ENCODE measurements at regions not wholly inside any gene's neighbourhood (a gene's known extent, or its start where the extent isn't known, plus 50 kb on each side); places are given as distances from the start of the nearest gene placed in this dataset.
"Not testable (repeated sequence)": the region's sequence is repeated elsewhere in the genome, so short reads cannot be mapped to it uniquely, and the experiment has no call there.

GRCh38 chr21:8997443-8998390 is 1523.7 kb upstream of the TPTE start:
- peaks cover 27% of the 10 kb centered on the region for H3K9me3 Mint-ChIP-seq (ENCODE audit: low read depth)
- not testable (repeated sequence) for H3K36me3 Mint-ChIP-seq; H3K4me3 Mint-ChIP-seq; H3K27ac Mint-ChIP-seq; H3K4me1 Mint-ChIP-seq (ENCODE audit: low read depth)
- peaks cover 22% of the 10 kb centered on the region for H3K27me3 Mint-ChIP-seq

GRCh38 chr21:8998480-8998879 is 1522.9 kb upstream of the TPTE start:
- Mint-ChIP-seq H3K27me3 (peaks cover 15% of the 10 kb centered on the region), H3K9me3 (ENCODE audit: low read depth) (peaks cover 22% of the 10 kb centered on the region)
- H3K4me3 Mint-ChIP-seq; H3K36me3 Mint-ChIP-seq; H3K4me1 Mint-ChIP-seq (ENCODE audit: low read depth); H3K27ac Mint-ChIP-seq: not testable (repeated sequence)

- Mint-ChIP-seq H3K4me3 (no peak overlapping the region), H3K27me3 (peaks cover 11% of the 10 kb centered on the region), H3K9me3 (ENCODE audit: low read depth) (peaks cover 23% of the 10 kb centered on the region), H3K4me1 (ENCODE audit: low read depth) (no peaks in the 10 kb centered on the region), H3K27ac (no peak overlapping the region), H3K36me3 (no peaks in the 10 kb centered on the region)
Measured at GRCh38 chr21:8998946-8999681, 1522.3 kb upstream of the TPTE start.

- not testable (repeated sequence) for H3K4me3 Mint-ChIP-seq; H3K27ac Mint-ChIP-seq; H3K36me3 Mint-ChIP-seq; H3K4me1 Mint-ChIP-seq (ENCODE audit: low read depth); H3K27me3 Mint-ChIP-seq
- H3K9me3 Mint-ChIP-seq (ENCODE audit: low read depth) = peaks cover 22% of the 10 kb centered on the region
Measured at GRCh38 chr21:9000132-9000531, 1521.3 kb upstream of the TPTE start.

- H3K4me3 Mint-ChIP-seq; H3K4me1 Mint-ChIP-seq (ENCODE audit: low read depth); H3K27me3 Mint-ChIP-seq; H3K27ac Mint-ChIP-seq; H3K36me3 Mint-ChIP-seq: not testable (repeated sequence)
- peaks cover 22% of the 10 kb centered on the region for H3K9me3 Mint-ChIP-seq (ENCODE audit: low read depth)
Measured at GRCh38 chr21:9000671-9001070, 1520.7 kb upstream of the TPTE start.

GRCh38 chr21:9001890-9002663 is 1519.3 kb upstream of the TPTE start:
- not testable (repeated sequence) for H3K4me1 Mint-ChIP-seq (ENCODE audit: low read depth); H3K4me3 Mint-ChIP-seq; H3K27ac Mint-ChIP-seq; H3K27me3 Mint-ChIP-seq; H3K36me3 Mint-ChIP-seq
- peaks cover 19% of the 10 kb centered on the region for H3K9me3 Mint-ChIP-seq (ENCODE audit: low read depth)

- not testable (repeated sequence) for H3K4me3 Mint-ChIP-seq; H3K27me3 Mint-ChIP-seq; H3K4me1 Mint-ChIP-seq (ENCODE audit: low read depth); H3K36me3 Mint-ChIP-seq; H3K27ac Mint-ChIP-seq
- H3K9me3 Mint-ChIP-seq (ENCODE audit: low read depth) = peaks cover 14% of the 10 kb centered on the region
Measured at GRCh38 chr21:9003909-9004814, 1517.2 kb upstream of the TPTE start.

GRCh38 chr21:9004815-9005518 is 1516.4 kb upstream of the TPTE start:
- H3K4me1 Mint-ChIP-seq (ENCODE audit: low read depth); H3K36me3 Mint-ChIP-seq; H3K4me3 Mint-ChIP-seq; H3K27me3 Mint-ChIP-seq; H3K27ac Mint-ChIP-seq: not testable (repeated sequence)
- H3K9me3 Mint-ChIP-seq (ENCODE audit: low read depth) = peaks cover 10% of the 10 kb centered on the region

GRCh38 chr21:9005671-9006070 is 1515.7 kb upstream of the TPTE start:
- H3K27me3 Mint-ChIP-seq; H3K27ac Mint-ChIP-seq; H3K4me1 Mint-ChIP-seq (ENCODE audit: low read depth); H3K36me3 Mint-ChIP-seq; H3K4me3 Mint-ChIP-seq: not testable (repeated sequence)
- peaks cover 10% of the 10 kb centered on the region for H3K9me3 Mint-ChIP-seq (ENCODE audit: low read depth)

- H3K27ac Mint-ChIP-seq; H3K4me1 Mint-ChIP-seq (ENCODE audit: low read depth); H3K27me3 Mint-ChIP-seq; H3K4me3 Mint-ChIP-seq; H3K36me3 Mint-ChIP-seq: not testable (repeated sequence)
- peaks cover 10% of the 10 kb centered on the region for H3K9me3 Mint-ChIP-seq (ENCODE audit: low read depth)
Measured at GRCh38 chr21:9006111-9006510, 1515.3 kb upstream of the TPTE start.

- not testable (repeated sequence) for H3K36me3 Mint-ChIP-seq; H3K27ac Mint-ChIP-seq; H3K4me1 Mint-ChIP-seq (ENCODE audit: low read depth); H3K4me3 Mint-ChIP-seq; H3K27me3 Mint-ChIP-seq
- peaks cover 10% of the 10 kb centered on the region for H3K9me3 Mint-ChIP-seq (ENCODE audit: low read depth)
Measured at GRCh38 chr21:9006553-9007323, 1514.6 kb upstream of the TPTE start.

- peaks cover 11% of the 10 kb centered on the region for H3K9me3 Mint-ChIP-seq (ENCODE audit: low read depth)
- H3K27me3 Mint-ChIP-seq = peaks cover 9% of the 10 kb centered on the region
- no peak overlapping the region for H3K4me3 Mint-ChIP-seq
- no peak overlapping the region for H3K27ac Mint-ChIP-seq
- no peaks in the 10 kb centered on the region for H3K36me3 Mint-ChIP-seq
- no peaks in the 10 kb centered on the region for H3K4me1 Mint-ChIP-seq (ENCODE audit: low read depth)
Measured at GRCh38 chr21:9008636-9009035, 1512.7 kb upstream of the TPTE start.

- not testable (repeated sequence) for H3K27me3 Mint-ChIP-seq; H3K36me3 Mint-ChIP-seq; H3K9me3 Mint-ChIP-seq (ENCODE audit: low read depth); H3K27ac Mint-ChIP-seq; H3K4me3 Mint-ChIP-seq; H3K4me1 Mint-ChIP-seq (ENCODE audit: low read depth)
Measured at GRCh38 chr21:9009267-9010016, 1511.9 kb upstream of the TPTE start.

Measured in activated naive CD8-positive, alpha-beta T cell (primary cell).